H9 (cell line): ENCODE measurements at regions not wholly inside any gene's neighbourhood (a gene's known extent, or its start where the extent isn't known, plus 50 kb on each side); places are given as distances from the start of the nearest gene placed in this dataset.

Experiments
- DNase-seq: peaks from one replicate; pipeline ENCODE4 v3.0.0-alpha.2; 2017
- H2AFZ ChIP-seq: one replicate; pipeline ENCODE4 v1.6.1; 2013; ENCODE audit warnings: mild to moderate bottlenecking, low read length, control low read depth, moderate library complexity
- H2AK5ac ChIP-seq: 2 replicates; pipeline ENCODE4 v1.6.1; 2013; ENCODE audit warnings: low read length, control low read depth, mixed read lengths; ENCODE audit not compliant: insufficient read length
- H2BK120ac ChIP-seq: one replicate; pipeline ENCODE4 v1.6.1; 2013; ENCODE audit warnings: low read depth, mild to moderate bottlenecking, low read length, control low read depth, inconsistent platforms; ENCODE audit not compliant: poor library complexity, severe bottlenecking
- H2BK12ac ChIP-seq: 2 replicates; pipeline ENCODE4 v1.6.1; 2013; ENCODE audit warnings: low read length, control low read depth, mixed read lengths, low read depth; ENCODE audit not compliant: insufficient read length
- H2BK15ac ChIP-seq: 2 replicates; pipeline ENCODE4 v1.6.1; 2013; ENCODE audit warnings: low read depth, low read length, control low read depth
- H2BK20ac ChIP-seq: one replicate; pipeline ENCODE4 v1.6.1; 2013; ENCODE audit warnings: low read depth, mild to moderate bottlenecking, low read length, control low read depth, inconsistent platforms; ENCODE audit not compliant: poor library complexity, severe bottlenecking
- H2BK5ac ChIP-seq: 2 replicates; pipeline ENCODE4 v1.6.1; 2013; ENCODE audit warnings: low read length, control low read depth, mixed read lengths; ENCODE audit not compliant: insufficient read length
- H3K14ac ChIP-seq: 2 replicates; pipeline ENCODE4 v1.6.1; 2013; ENCODE audit warnings: low read length, control low read depth; ENCODE audit not compliant: insufficient read depth
- H3K18ac ChIP-seq: 2 replicates; pipeline ENCODE4 v1.6.1; 2013; ENCODE audit warnings: low read depth, mild to moderate bottlenecking, mixed read lengths, low read length, control low read depth; ENCODE audit not compliant: insufficient read length
- H3K23ac ChIP-seq: 2 replicates; pipeline ENCODE4 v1.6.1; 2013; ENCODE audit warnings: low read length, control low read depth, mixed read lengths, low read depth; ENCODE audit not compliant: insufficient read length
- H3K23me2 ChIP-seq: 2 replicates; pipeline ENCODE4 v1.6.1; 2013; ENCODE audit warnings: low read depth, mild to moderate bottlenecking, mixed read lengths, low read length, control low read depth; ENCODE audit not compliant: insufficient read length, poor library complexity, severe bottlenecking
- H3K27ac ChIP-seq: 2 replicates; pipeline ENCODE4 v1.5.1; 2013; ENCODE audit warnings: low read length, control low read depth, mixed read lengths, low read depth; ENCODE audit not compliant: insufficient read length
- H3K27me3 ChIP-seq: 2 replicates; pipeline ENCODE4 v1.6.1; 2013; ENCODE audit warnings: low read length, control low read depth, inconsistent platforms; ENCODE audit not compliant: insufficient read depth
- H3K4ac ChIP-seq: 2 replicates; pipeline ENCODE4 v1.6.1; 2013; ENCODE audit warnings: low read depth, mild to moderate bottlenecking, control low read depth, inconsistent platforms, low read length, moderate library complexity
- H3K4me1 ChIP-seq: 2 replicates; pipeline ENCODE4 v1.6.1; 2013; ENCODE audit warnings: low read length, control low read depth, inconsistent platforms; ENCODE audit not compliant: insufficient read depth
- H3K4me2 ChIP-seq: 2 replicates; pipeline ENCODE4 v1.6.1; 2013; ENCODE audit warnings: low read length, control low read depth, mixed read lengths; ENCODE audit not compliant: insufficient read length, insufficient read depth
- H3K56ac ChIP-seq: 2 replicates; pipeline ENCODE4 v1.6.1; 2013; ENCODE audit warnings: low read depth, mild to moderate bottlenecking, mixed read lengths, low read length, control low read depth; ENCODE audit not compliant: insufficient read length
- H3K79me1 ChIP-seq: 2 replicates; pipeline ENCODE4 v1.6.1; 2013; ENCODE audit warnings: low read depth, mild to moderate bottlenecking, moderate library complexity, low read length, control low read depth, inconsistent platforms; ENCODE audit not compliant: insufficient read depth, poor library complexity, severe bottlenecking
- H3K79me2 ChIP-seq: 2 replicates; pipeline ENCODE4 v1.6.1; 2013; ENCODE audit warnings: low read length, control low read depth, inconsistent platforms; ENCODE audit not compliant: insufficient read depth
- H3K9ac ChIP-seq: 2 replicates; pipeline ENCODE4 v1.6.1; 2013; ENCODE audit warnings: low read length, control low read depth, mixed read lengths; ENCODE audit not compliant: insufficient read length; ENCODE audit errors: extremely low read depth
- H3K9me3 ChIP-seq: one replicate; pipeline ENCODE4 v1.6.1; 2013; ENCODE audit warnings: low read depth, low read length, inconsistent platforms; ENCODE audit not compliant: control insufficient read depth
- H3T11ph ChIP-seq: one replicate; pipeline ENCODE4 v1.6.1; 2013; ENCODE audit warnings: mild to moderate bottlenecking, low read length, control low read depth, inconsistent platforms
- H4K20me1 ChIP-seq: one replicate; pipeline ENCODE4 v1.6.1; 2013; ENCODE audit not compliant: control insufficient read depth, insufficient read length, insufficient read depth
- H4K5ac ChIP-seq: 2 replicates; pipeline ENCODE4 v1.6.1; 2013; ENCODE audit warnings: low read depth, mild to moderate bottlenecking, mixed read lengths, low read length, control low read depth; ENCODE audit not compliant: insufficient read length
- H4K8ac ChIP-seq: replicated peaks from 2 replicates; pipeline ENCODE4 v1.6.1; 2013; ENCODE audit warnings: low read length, control low read depth, mixed read lengths, low read depth; ENCODE audit not compliant: insufficient read length
- H4K91ac ChIP-seq: 2 replicates; pipeline ENCODE4 v1.6.1; 2013; ENCODE audit warnings: low read depth, mild to moderate bottlenecking, moderate library complexity, mixed read lengths, low read length, control low read depth; ENCODE audit not compliant: insufficient read length
- H3K27ac Mint-ChIP-seq, 3 experiments: 2 replicates in 2 of 3; 3 replicates in 1 of 3; pipeline ENCODE4 v1.8.0; 2020 to 2021; ENCODE audit warnings: mixed read lengths in 3 of 3, mild to moderate bottlenecking in 1 of 3, moderate library complexity in 1 of 3
- H3K27me3 Mint-ChIP-seq: 2 replicates; pipeline ENCODE4 v1.8.0; 2021; ENCODE audit warnings: low read depth, mild to moderate bottlenecking, moderate library complexity, mixed read lengths
- H3K36me3 Mint-ChIP-seq, 3 experiments: 2 replicates in 2 of 3; 3 replicates in 1 of 3; pipeline ENCODE4 v1.8.0; 2020 to 2021; ENCODE audit warnings: low read depth in 3 of 3, mixed read lengths in 3 of 3; ENCODE audit not compliant: insufficient read depth in 1 of 3
- H3K4me1 Mint-ChIP-seq, 2 experiments: 2 replicates each; pipeline ENCODE4 v1.8.0; 2020; ENCODE audit warnings: mixed read lengths in 2 of 2
- H3K4me3 Mint-ChIP-seq, 2 experiments: 2 replicates in 1 of 2; 3 replicates in 1 of 2; pipeline ENCODE4 v1.8.0; 2020 to 2021; ENCODE audit warnings: mild to moderate bottlenecking in 2 of 2, mixed read lengths in 2 of 2, moderate library complexity in 1 of 2
- H3K9me3 Mint-ChIP-seq, 2 experiments: 2 replicates in 1 of 2; 3 replicates in 1 of 2; pipeline ENCODE4 v1.8.0; 2020; ENCODE audit warnings: mild to moderate bottlenecking in 2 of 2, mixed read lengths in 2 of 2, moderate library complexity in 1 of 2
- WGBS: extraction: QIAGEN DNeasy Blood & Tissue Kit; methylation state at CpG from one replicate; pipeline ENCODE4 v1.1.7; 2013; ENCODE audit warnings: missing lambda C conversion rate, low lambda C conversion rate, mixed read lengths; ENCODE audit not compliant: insufficient read length; ENCODE audit errors: extremely low coverage; 5-methylcytosine and 5-hydroxymethylcytosine counted together
- TF ChIP-seq, protein P1 (sequence below): fragments of 200-600 bp; sonication (generic); conservative IDR thresholded peaks from 3 replicates; pipeline ENCODE4 v1.8.0; 2021; ENCODE audit warnings: antibody characterized with exemption, mild to moderate bottlenecking

DNA sequence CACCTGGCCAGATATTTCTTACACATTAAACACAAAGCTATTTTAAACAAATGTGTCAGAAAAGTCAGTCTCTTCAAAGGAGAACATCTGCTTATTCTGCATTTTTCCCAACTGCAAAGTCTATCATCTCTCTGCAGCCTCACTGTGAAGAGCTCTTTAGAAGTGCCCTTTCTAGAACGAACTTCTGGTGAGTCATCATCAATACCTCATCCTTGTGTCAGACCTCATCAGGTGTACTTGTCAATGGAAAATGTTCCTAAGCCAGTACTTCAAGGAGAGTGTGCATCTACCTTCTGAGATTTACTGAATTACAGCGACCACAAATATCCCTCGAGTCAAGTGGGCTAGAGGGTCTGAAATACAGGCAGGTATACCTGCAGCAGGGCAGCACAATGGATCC is 457.3 kb downstream of the LRIG3 start:
- Histone ChIP-seq H2AFZ (no peak overlapping the region), H3K4me2 (no peak overlapping the region), H2BK5ac (no peak overlapping the region), H4K20me1 (no peaks in the 10 kb centered on the region), H2AK5ac (no peak overlapping the region), H3K23me2 (no peaks in the 10 kb centered on the region), H3K27ac (no peak overlapping the region), H4K8ac (no peak overlapping the region), H2BK12ac (no peak overlapping the region), H3K79me2 (no peaks in the 10 kb centered on the region), H3K56ac (no peak overlapping the region), H2BK20ac (no peak overlapping the region), H3K4ac (no peak overlapping the region), H3T11ph (no peak overlapping the region), H4K5ac (no peak overlapping the region), H2BK120ac (no peak overlapping the region), H3K18ac (no peak overlapping the region), H3K14ac (no peak overlapping the region), H3K79me1 (no peaks in the 10 kb centered on the region), H3K9me3 (peaks cover 7% of the 10 kb centered on the region), H3K27me3 (no peaks in the 10 kb centered on the region), H3K9ac (no peak overlapping the region), H3K23ac (no peak overlapping the region), H3K4me1 (no peaks in the 10 kb centered on the region), H4K91ac (no peak overlapping the region), H2BK15ac (no peak overlapping the region)
- TF ChIP-seq, protein P1, sequence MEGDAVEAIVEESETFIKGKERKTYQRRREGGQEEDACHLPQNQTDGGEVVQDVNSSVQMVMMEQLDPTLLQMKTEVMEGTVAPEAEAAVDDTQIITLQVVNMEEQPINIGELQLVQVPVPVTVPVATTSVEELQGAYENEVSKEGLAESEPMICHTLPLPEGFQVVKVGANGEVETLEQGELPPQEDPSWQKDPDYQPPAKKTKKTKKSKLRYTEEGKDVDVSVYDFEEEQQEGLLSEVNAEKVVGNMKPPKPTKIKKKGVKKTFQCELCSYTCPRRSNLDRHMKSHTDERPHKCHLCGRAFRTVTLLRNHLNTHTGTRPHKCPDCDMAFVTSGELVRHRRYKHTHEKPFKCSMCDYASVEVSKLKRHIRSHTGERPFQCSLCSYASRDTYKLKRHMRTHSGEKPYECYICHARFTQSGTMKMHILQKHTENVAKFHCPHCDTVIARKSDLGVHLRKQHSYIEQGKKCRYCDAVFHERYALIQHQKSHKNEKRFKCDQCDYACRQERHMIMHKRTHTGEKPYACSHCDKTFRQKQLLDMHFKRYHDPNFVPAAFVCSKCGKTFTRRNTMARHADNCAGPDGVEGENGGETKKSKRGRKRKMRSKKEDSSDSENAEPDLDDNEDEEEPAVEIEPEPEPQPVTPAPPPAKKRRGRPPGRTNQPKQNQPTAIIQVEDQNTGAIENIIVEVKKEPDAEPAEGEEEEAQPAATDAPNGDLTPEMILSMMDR: no peak
- Mint-ChIP-seq H3K36me3 (peaks cover 9 to 25% (median 11%) of the 10 kb centered on the region in 3 experiments), H3K9me3 (peaks cover 20 to 27% of the 10 kb centered on the region in 2 experiments), H3K4me1 (peaks cover 3 to 7% of the 10 kb centered on the region in 2 experiments; a peak in 3 of 4 replicates), H3K27me3 (peaks cover 2% of the 10 kb centered on the region; the same call in 1 of the 2 replicates), H3K27ac (no peak overlapping the region), H3K4me3 (no peak overlapping the region)
- WGBS: no CpG with 5 or more reads among the region's 3 CpGs
- DNase-seq: no peak
